Keratinocyte (primary cell): ENCODE measurements at regions not wholly inside any gene's neighbourhood (a gene's known extent, or its start where the extent isn't known, plus 50 kb on each side); places are given as distances from the start of the nearest gene placed in this dataset.

Source experiments
- DNase-seq: peaks from one replicate; pipeline ENCODE4 v3.0.0-alpha.2; 2011; ENCODE audit warnings: low read depth, missing footprints, low spot score
- FAIRE-seq: peaks from 2 replicates; lab custom pipeline; 2011; peaks lifted over from hg19 to GRCh38; lab: Jason Lieb, UNC
- H2AFZ ChIP-seq: 2 replicates; pipeline ENCODE4 v1.6.0; 2012; ENCODE audit warnings: low read length, control low read depth, inconsistent platforms; ENCODE audit not compliant: control insufficient read depth
- H3K27ac ChIP-seq: 2 replicates; pipeline ENCODE4 v1.5.1; 2011; ENCODE audit warnings: low read length; ENCODE audit not compliant: control insufficient read depth, insufficient read depth
- H3K27me3 ChIP-seq: 3 replicates; pipeline ENCODE4 v1.6.0; 2011; ENCODE audit warnings: low read length; ENCODE audit not compliant: control insufficient read depth, insufficient read depth; ENCODE audit errors: extremely low read depth
- H3K36me3 ChIP-seq, 2 experiments: 2 replicates in 1 of 2; 3 replicates in 1 of 2; pipeline ENCODE4 v1.5.1; 2011; ENCODE audit warnings: low read length in 2 of 2, mild to moderate bottlenecking in 1 of 2; ENCODE audit not compliant: control insufficient read depth in 2 of 2, insufficient read depth in 2 of 2; ENCODE audit errors: extremely low read depth in 1 of 2
- H3K4me1 ChIP-seq: 3 replicates; pipeline ENCODE4 v1.5.1; 2011; ENCODE audit warnings: low read length; ENCODE audit not compliant: control insufficient read depth, insufficient read depth; ENCODE audit errors: extremely low read depth
- H3K4me2 ChIP-seq: 3 replicates; pipeline ENCODE4 v1.6.0; 2011; ENCODE audit warnings: low read depth, low read length; ENCODE audit not compliant: control insufficient read depth, insufficient read depth; ENCODE audit errors: extremely low read depth
- H3K4me3 ChIP-seq, 3 experiments: fragments of 200-600 bp in 1 of 3; sonication (generic) in 1 of 3; 2 replicates in 2 of 3; 3 replicates in 1 of 3; pipeline ENCODE4 v1.5.1; 2011 to 2016; ENCODE audit warnings: low read length in 3 of 3, mild to moderate bottlenecking in 3 of 3, control low read depth in 2 of 3, inconsistent platforms in 1 of 3, low read depth in 1 of 3, mixed read lengths in 1 of 3, mixed run types in 1 of 3, moderate library complexity in 1 of 3; ENCODE audit not compliant: control insufficient read depth in 2 of 3, insufficient read depth in 2 of 3; ENCODE audit errors: extremely low read depth in 1 of 3
- H3K79me2 ChIP-seq: 2 replicates; pipeline ENCODE4 v1.6.0; 2012; ENCODE audit warnings: low read length; ENCODE audit not compliant: control insufficient read depth, insufficient read depth
- H3K9ac ChIP-seq: 3 replicates; pipeline ENCODE4 v1.6.0; 2011; ENCODE audit warnings: low read length; ENCODE audit not compliant: control insufficient read depth, insufficient read depth; ENCODE audit errors: extremely low read depth
- H3K9me1 ChIP-seq: 3 replicates; pipeline ENCODE4 v1.6.0; 2011; ENCODE audit warnings: low read length; ENCODE audit not compliant: control insufficient read depth, insufficient read depth; ENCODE audit errors: extremely low read depth
- H3K9me3 ChIP-seq: 2 replicates; pipeline ENCODE4 v1.5.1; 2012; ENCODE audit warnings: low read depth, low read length; ENCODE audit not compliant: control insufficient read depth
- H4K20me1 ChIP-seq: 3 replicates; pipeline ENCODE4 v1.6.0; 2011; ENCODE audit warnings: low read length; ENCODE audit not compliant: control insufficient read depth, insufficient read depth; ENCODE audit errors: extremely low read depth
- CTCF ChIP-seq, 3 experiments: IDR thresholded peaks in 1 of 3; conservative IDR thresholded peaks in 1 of 3; optimal IDR thresholded peaks in 1 of 3; 2 replicates in 2 of 3; 3 replicates in 1 of 3; pipeline versions ENCODE3 to v1.5.1; 2011; ENCODE audit warnings: low read length in 3 of 3, mild to moderate bottlenecking in 3 of 3, moderate library complexity in 2 of 3, control low read depth in 1 of 3, inconsistent platforms in 1 of 3; ENCODE audit not compliant: insufficient read depth in 2 of 3; ENCODE audit errors: extremely low read depth in 1 of 3
- EZH2 ChIP-seq: IDR thresholded peaks from one replicate; pipeline ENCODE4 v1.6.1; 2012; ENCODE audit warnings: inconsistent platforms, mild to moderate bottlenecking, low read length, moderate library complexity
- dilution Hi-C: fragments of 300-500 bp; cut with MboI; formaldehyde crosslinking; loops from one replicate; pipeline ENCODE4 v1.7.0; 2020; ENCODE audit warnings: low sequenced_read_pairs; ENCODE audit not compliant: extremely low pct_ligation_motif_present

- Histone ChIP-seq H3K4me3 (no peak overlapping the region), H3K9me1 (no peaks in the 10 kb centered on the region), H2AFZ (no peak overlapping the region), H3K4me1 (peaks cover 11% of the 10 kb centered on the region), H3K9me3 (peaks cover 13% of the 10 kb centered on the region), H3K4me2 (no peak overlapping the region), H3K27me3 (no peaks in the 10 kb centered on the region), H3K36me3 (no peaks in the 10 kb centered on the region), H3K27ac (peak overlapping the region; percentile 10), H3K9ac (no peak overlapping the region), H4K20me1 (no peaks in the 10 kb centered on the region), H3K79me2 (no peaks in the 10 kb centered on the region)
- dilution Hi-C loops, result no loop called here
- FAIRE-seq (peak; percentile 57), DNase-seq (no peak)
- TF ChIP-seq EZH2, result no peak
- no peak for TF ChIP-seq CTCF (optimal IDR thresholded peaks at IDR 0.05 in 1 of 3, IDR thresholded peaks at IDR 0.05 in 1 of 3, conservative IDR thresholded peaks at IDR 0.05 in 1 of 3; ENCODE audit: extremely low read depth in 1 of 3, insufficient read depth in 2 of 3, low read length in 3 of 3)
These were observed 902.8 kb upstream of the NDST4 start for GRCh38 chr4:116016201-116016600.

- FAIRE-seq, result no peak
- peaks cover 11% of the 10 kb centered on the region for H3K4me1 ChIP-seq
- no peak for TF ChIP-seq CTCF (optimal IDR thresholded peaks at IDR 0.05 in 1 of 3, IDR thresholded peaks at IDR 0.05 in 1 of 3, conservative IDR thresholded peaks at IDR 0.05 in 1 of 3; ENCODE audit: extremely low read depth in 1 of 3, insufficient read depth in 2 of 3, low read length in 3 of 3)
- TF ChIP-seq EZH2, result no peak
- H3K9ac ChIP-seq, result no peak overlapping the region
- H3K4me2 ChIP-seq, result no peak overlapping the region
- no peaks in the 10 kb centered on the region for H3K79me2 ChIP-seq
- no peaks in the 10 kb centered on the region for H3K9me1 ChIP-seq
- no peak for DNase-seq
- no peak overlapping the region for H2AFZ ChIP-seq
- H3K27me3 ChIP-seq, result no peaks in the 10 kb centered on the region
- H3K27ac ChIP-seq, result peak overlapping the region; percentile 26
- H3K36me3 ChIP-seq, result no peaks in the 10 kb centered on the region
- dilution Hi-C loops, result no loop called here
- peaks cover 13% of the 10 kb centered on the region for H3K9me3 ChIP-seq
- no peak overlapping the region for H3K4me3 ChIP-seq
- no peaks in the 10 kb centered on the region for H4K20me1 ChIP-seq
These were observed 902.1 kb upstream of the NDST4 start for GRCh38 chr4:116015549-116015948.
